ENCODE measurements at regions not wholly inside any gene's neighbourhood (a gene's known extent, or its start where the extent isn't known, plus 50 kb on each side); places are given as distances from the start of the nearest gene placed in this dataset.

DNA sequence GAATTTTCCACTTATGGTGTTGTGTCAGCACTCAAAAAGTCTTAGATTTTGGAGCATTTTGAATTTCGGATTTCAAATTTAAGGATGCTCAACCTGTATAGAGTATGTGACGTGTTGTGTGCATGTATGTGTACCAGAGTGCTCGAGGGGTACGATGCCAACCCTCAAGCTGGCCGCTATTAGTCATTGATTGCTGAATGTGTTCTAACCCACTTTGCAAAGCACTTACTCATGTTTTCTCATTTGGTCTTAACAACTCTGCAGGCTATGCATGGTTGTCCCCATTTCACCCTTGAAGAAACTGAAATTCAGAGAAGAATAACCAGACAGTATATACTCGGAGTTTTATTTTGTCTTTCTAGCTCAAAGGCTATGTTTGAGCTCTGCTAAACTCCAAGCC lies 196.4 kb upstream of the TENM4 start (continued):
- TF ChIP-seq, protein P1, sequence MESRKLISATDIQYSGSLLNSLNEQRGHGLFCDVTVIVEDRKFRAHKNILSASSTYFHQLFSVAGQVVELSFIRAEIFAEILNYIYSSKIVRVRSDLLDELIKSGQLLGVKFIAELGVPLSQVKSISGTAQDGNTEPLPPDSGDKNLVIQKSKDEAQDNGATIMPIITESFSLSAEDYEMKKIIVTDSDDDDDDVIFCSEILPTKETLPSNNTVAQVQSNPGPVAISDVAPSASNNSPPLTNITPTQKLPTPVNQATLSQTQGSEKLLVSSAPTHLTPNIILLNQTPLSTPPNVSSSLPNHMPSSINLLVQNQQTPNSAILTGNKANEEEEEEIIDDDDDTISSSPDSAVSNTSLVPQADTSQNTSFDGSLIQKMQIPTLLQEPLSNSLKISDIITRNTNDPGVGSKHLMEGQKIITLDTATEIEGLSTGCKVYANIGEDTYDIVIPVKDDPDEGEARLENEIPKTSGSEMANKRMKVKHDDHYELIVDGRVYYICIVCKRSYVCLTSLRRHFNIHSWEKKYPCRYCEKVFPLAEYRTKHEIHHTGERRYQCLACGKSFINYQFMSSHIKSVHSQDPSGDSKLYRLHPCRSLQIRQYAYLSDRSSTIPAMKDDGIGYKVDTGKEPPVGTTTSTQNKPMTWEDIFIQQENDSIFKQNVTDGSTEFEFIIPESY (IDR thresholded peaks at IDR 0.05), result no peak
- TF ChIP-seq SP1 (IDR thresholded peaks at IDR 0.05) (no peak), FOXA2 (IDR thresholded peaks at IDR 0.05) (no peak), TAF1 (conservative IDR thresholded peaks at IDR 0.05) (no peak), GABPA (IDR thresholded peaks at IDR 0.05 in 1 of 2, conservative IDR thresholded peaks at IDR 0.05 in 1 of 2) (no peak), YY1 (IDR thresholded peaks at IDR 0.05) (no peak)
- TF ChIP-seq, protein P2, sequence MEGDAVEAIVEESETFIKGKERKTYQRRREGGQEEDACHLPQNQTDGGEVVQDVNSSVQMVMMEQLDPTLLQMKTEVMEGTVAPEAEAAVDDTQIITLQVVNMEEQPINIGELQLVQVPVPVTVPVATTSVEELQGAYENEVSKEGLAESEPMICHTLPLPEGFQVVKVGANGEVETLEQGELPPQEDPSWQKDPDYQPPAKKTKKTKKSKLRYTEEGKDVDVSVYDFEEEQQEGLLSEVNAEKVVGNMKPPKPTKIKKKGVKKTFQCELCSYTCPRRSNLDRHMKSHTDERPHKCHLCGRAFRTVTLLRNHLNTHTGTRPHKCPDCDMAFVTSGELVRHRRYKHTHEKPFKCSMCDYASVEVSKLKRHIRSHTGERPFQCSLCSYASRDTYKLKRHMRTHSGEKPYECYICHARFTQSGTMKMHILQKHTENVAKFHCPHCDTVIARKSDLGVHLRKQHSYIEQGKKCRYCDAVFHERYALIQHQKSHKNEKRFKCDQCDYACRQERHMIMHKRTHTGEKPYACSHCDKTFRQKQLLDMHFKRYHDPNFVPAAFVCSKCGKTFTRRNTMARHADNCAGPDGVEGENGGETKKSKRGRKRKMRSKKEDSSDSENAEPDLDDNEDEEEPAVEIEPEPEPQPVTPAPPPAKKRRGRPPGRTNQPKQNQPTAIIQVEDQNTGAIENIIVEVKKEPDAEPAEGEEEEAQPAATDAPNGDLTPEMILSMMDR (IDR thresholded peaks at IDR 0.05; ENCODE audit: low read depth, low read length, missing input control), result no peak

DNA sequence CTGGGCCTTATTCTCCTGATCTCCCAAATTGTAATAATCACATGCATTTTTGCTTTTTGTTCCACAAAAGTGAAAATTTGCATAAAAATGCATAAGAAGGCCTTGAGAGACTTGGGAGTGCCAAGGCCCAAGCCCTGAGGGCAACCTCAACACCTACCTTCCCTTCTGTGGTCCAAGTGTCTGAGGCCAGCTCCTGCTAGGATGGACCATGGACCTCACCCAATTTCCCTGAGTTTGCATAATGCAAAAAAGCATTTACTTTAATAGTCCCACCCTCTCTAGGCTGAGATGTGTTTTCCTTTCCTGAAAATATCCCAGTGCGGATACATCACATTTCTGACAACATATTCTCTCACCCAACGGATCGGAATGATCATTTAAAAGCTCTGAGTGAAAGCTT lies 194.1 kb upstream of the TENM4 start:
- WGBS, result 93% methylated on average over 3 of the region's 3 CpGs
- Histone ChIP-seq H3K4me1 (ENCODE audit: control insufficient read depth in 4 of 4, insufficient read depth in 4 of 4, low read length in 3 of 4) (no peaks in the 10 kb centered on the region), H3K9ac (ENCODE audit: low read depth in 1 of 2, low read length in 2 of 2) (no peak overlapping the region), H3K9me3 (ENCODE audit: control insufficient read depth in 4 of 4, low read length in 3 of 4) (no peaks in the 10 kb centered on the region), H3K4me3 (ENCODE audit: low read depth in 1 of 3, low read length in 3 of 3) (no peak overlapping the region), H3K27me3 (ENCODE audit: control insufficient read depth in 4 of 4, insufficient read depth in 4 of 4, low read length in 3 of 4) (no peaks in the 10 kb centered on the region), H3K27ac (ENCODE audit: low read depth in 1 of 2, low read length in 2 of 2) (no peak overlapping the region), H3K36me3 (ENCODE audit: control insufficient read depth in 4 of 4, insufficient read depth in 3 of 4, low read depth in 1 of 4, low read length in 3 of 4) (no peaks in the 10 kb centered on the region)
- DNase-seq (ENCODE audit: low spot score), result no peak
- TF ChIP-seq, protein P1 (IDR thresholded peaks at IDR 0.05), result no peak
- TF ChIP-seq YY1 (IDR thresholded peaks at IDR 0.05) (no peak), RAD21 (IDR thresholded peaks at IDR 0.05) (no peak), HNF4G (IDR thresholded peaks at IDR 0.05) (no peak), TAF1 (conservative IDR thresholded peaks at IDR 0.05) (no peak), SP1 (IDR thresholded peaks at IDR 0.05) (no peak), JUND (IDR thresholded peaks at IDR 0.05) (no peak), GABPA (IDR thresholded peaks at IDR 0.05 in 1 of 2, conservative IDR thresholded peaks at IDR 0.05 in 1 of 2) (no peak), FOXA1 (IDR thresholded peaks at IDR 0.05) (no peak), EGR1 (IDR thresholded peaks at IDR 0.05; ENCODE audit: low read depth in 2 of 2) (no peak), NR2F2 (IDR thresholded peaks at IDR 0.05) (no peak), HNF4A (conservative IDR thresholded peaks at IDR 0.05) (no peak), RXRA (IDR thresholded peaks at IDR 0.05) (no peak), FOXA2 (IDR thresholded peaks at IDR 0.05) (no peak)
- TF ChIP-seq, protein P2 (IDR thresholded peaks at IDR 0.05; ENCODE audit: low read depth, low read length, missing input control), result no peak
- TF ChIP-seq, protein P3, sequence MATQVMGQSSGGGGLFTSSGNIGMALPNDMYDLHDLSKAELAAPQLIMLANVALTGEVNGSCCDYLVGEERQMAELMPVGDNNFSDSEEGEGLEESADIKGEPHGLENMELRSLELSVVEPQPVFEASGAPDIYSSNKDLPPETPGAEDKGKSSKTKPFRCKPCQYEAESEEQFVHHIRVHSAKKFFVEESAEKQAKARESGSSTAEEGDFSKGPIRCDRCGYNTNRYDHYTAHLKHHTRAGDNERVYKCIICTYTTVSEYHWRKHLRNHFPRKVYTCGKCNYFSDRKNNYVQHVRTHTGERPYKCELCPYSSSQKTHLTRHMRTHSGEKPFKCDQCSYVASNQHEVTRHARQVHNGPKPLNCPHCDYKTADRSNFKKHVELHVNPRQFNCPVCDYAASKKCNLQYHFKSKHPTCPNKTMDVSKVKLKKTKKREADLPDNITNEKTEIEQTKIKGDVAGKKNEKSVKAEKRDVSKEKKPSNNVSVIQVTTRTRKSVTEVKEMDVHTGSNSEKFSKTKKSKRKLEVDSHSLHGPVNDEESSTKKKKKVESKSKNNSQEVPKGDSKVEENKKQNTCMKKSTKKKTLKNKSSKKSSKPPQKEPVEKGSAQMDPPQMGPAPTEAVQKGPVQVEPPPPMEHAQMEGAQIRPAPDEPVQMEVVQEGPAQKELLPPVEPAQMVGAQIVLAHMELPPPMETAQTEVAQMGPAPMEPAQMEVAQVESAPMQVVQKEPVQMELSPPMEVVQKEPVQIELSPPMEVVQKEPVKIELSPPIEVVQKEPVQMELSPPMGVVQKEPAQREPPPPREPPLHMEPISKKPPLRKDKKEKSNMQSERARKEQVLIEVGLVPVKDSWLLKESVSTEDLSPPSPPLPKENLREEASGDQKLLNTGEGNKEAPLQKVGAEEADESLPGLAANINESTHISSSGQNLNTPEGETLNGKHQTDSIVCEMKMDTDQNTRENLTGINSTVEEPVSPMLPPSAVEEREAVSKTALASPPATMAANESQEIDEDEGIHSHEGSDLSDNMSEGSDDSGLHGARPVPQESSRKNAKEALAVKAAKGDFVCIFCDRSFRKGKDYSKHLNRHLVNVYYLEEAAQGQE (IDR thresholded peaks at IDR 0.05), result no peak
- TF ChIP-seq, protein P4, sequence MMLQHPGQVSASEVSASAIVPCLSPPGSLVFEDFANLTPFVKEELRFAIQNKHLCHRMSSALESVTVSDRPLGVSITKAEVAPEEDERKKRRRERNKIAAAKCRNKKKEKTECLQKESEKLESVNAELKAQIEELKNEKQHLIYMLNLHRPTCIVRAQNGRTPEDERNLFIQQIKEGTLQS (IDR thresholded peaks at IDR 0.05), result no peak

Data from liver (tissue), 8 donors.